Activated naive CD8-positive, alpha-beta T cell treated with anti-CD3 and anti-CD28 coated beads, Interleukin-2, amount 50 U/mL, for 24 hours (primary cell): ENCODE measurements at regions not wholly inside any gene's neighbourhood (a gene's known extent, or its start where the extent isn't known, plus 50 kb on each side); places are given as distances from the start of the nearest gene placed in this dataset.

ENCODE experiments used
- ATAC-seq: fragments of 150-1000 bp; cut with Tn5 transposase; one replicate; pipeline ENCODE4 v1.10.0; 2021
- DNase-seq: peaks from one replicate; pipeline ENCODE4 v3.0.0; 2021
- H3K27ac Mint-ChIP-seq: one replicate; pipeline ENCODE4 v1.8.0; 2021; ENCODE audit warnings: mild to moderate bottlenecking, mixed read lengths
- H3K27me3 Mint-ChIP-seq: one replicate; pipeline ENCODE4 v1.8.0; 2021; ENCODE audit warnings: mixed read lengths
- H3K36me3 Mint-ChIP-seq: one replicate; pipeline ENCODE4 v1.8.0; 2021; ENCODE audit warnings: low read depth, mixed read lengths
- H3K4me1 Mint-ChIP-seq: one replicate; pipeline ENCODE4 v1.8.0; 2021; ENCODE audit warnings: mixed read lengths
- H3K4me3 Mint-ChIP-seq: one replicate; pipeline ENCODE4 v1.8.0; 2021; ENCODE audit warnings: mild to moderate bottlenecking, moderate library complexity, mixed read lengths
- H3K9me3 Mint-ChIP-seq: one replicate; pipeline ENCODE4 v1.8.0; 2021; ENCODE audit warnings: mixed read lengths

DNA sequence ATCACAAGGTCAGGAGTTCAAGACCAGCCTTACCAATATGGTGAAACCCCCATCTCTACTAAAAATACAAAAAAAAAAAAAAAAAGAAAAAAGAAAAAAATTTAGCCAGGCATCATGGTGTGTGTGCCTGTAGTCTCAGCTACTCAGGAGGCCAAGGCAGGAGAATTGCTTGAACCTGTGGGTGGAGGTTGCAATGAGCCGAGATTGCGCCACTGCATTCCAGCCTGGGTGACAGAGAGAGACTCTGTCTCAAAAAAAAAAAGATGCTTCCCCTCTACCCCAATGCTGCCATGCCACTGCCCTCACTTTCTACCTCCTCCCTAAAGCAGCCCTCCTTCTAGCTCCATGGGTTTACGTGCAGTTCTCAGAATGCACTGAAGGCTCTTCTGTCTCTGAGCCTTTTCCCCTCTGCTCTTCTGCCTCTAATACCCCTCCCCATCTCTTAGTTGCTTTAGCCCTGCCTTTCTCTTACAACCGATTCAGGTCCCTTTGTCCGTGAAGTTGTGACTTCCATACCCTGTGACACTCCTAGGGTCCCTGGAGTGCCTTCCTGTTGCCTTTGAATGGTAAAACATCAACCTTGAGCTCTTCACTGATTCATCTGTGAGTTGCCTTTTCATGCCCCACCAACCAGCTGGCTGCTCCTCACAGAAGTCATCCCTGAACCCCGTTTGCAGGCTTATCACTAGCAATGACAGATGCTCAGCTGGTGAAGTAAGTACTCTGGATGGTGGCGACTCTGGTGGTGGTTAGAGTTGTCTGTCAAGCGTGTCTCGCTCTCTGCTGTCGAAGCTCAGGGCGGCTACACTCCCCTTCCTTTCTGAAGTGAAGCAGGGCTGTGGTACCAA, 234.9 kb downstream of the RHOU start:
- Mint-ChIP-seq H3K27ac (no peak overlapping the region), H3K36me3 (no peaks in the 10 kb centered on the region), H3K27me3 (no peaks in the 10 kb centered on the region), H3K9me3 (no peaks in the 10 kb centered on the region), H3K4me1 (no peaks in the 10 kb centered on the region), H3K4me3 (no peak overlapping the region)
- no peak for DNase-seq
- ATAC-seq = no peak

DNA sequence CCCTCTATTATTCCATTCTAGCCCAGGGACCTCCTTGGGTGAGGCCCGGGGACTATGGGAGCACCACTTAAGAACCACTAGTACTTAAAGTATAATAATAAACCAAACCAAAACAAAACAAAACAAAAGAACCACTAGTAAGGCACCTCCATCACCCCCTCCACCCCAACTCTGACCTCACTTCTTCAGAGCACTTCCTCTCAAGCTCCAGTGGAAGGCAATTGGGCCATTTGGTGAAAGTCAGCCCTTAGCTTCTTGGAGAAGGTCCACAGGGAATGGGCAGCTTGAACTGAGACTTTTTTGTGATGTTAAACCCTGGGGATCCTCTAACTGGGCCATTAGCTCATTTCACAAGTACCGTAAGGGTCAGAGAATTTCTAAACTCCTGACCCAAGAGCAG, 237.3 kb downstream of the RHOU start:
- H3K27ac Mint-ChIP-seq = no peak overlapping the region
- no peaks in the 10 kb centered on the region for H3K4me1 Mint-ChIP-seq
- H3K36me3 Mint-ChIP-seq = no peaks in the 10 kb centered on the region
- ATAC-seq (no peak), DNase-seq (no peak)
- no peak overlapping the region for H3K4me3 Mint-ChIP-seq
- H3K27me3 Mint-ChIP-seq = no peaks in the 10 kb centered on the region
- H3K9me3 Mint-ChIP-seq = no peaks in the 10 kb centered on the region

DNA sequence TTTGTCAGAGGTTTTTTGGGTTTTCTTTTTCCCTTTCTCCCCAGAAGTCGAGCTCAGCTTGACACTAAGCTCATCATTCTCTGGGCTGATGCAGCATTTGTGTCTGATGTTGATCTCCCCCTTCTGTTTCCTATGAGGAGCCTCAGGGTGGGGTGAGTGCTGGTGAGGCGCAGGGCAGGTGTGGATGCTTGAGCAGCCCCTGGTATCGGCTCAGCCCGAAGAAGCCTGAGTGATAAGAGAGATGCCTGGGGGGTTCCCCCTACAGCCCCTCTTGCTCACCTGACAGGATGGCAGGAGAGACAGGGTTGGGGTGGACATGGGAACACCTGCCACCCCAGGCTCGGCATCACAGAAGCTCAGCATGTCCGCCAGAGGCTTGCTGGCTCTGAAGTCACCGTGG, 239.0 kb downstream of the RHOU start:
- Mint-ChIP-seq H3K9me3 (no peaks in the 10 kb centered on the region), H3K27ac (no peak overlapping the region), H3K4me1 (no peaks in the 10 kb centered on the region), H3K27me3 (no peaks in the 10 kb centered on the region), H3K4me3 (no peak overlapping the region), H3K36me3 (no peaks in the 10 kb centered on the region)
- DNase-seq (no peak), ATAC-seq (no peak)

DNA sequence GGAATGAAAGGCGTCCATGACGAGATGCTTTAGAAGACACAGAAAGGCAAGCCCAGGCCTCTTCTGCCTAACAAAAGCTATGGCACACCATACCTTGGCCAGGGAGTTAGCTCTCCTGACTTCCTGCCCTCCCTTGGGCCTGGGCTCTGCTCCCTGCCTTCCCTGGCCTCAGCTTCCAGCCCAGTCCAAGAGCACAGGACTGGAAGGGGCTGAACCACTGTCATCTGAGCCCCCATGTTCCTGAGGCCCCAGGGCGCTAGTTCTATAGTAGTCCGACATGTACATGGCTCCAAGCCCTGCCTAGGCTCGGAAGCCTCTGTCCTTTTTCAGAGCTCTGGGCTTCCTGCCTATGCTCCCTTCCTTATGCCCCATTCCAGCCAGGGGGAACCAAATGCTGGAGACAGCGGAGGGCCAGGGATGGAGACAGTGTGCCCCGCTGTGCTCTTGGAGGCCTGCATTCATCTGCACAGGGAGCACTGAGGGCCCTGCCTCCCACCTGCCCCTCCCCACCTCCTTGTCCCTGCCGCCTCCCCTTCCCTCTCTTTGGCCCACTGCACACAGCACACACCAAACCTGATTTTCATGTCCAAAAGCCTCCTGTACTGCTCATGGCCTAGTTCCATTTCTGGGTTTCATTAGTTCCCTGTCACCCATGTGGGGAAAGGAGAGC, 240.1 kb downstream of the RHOU start:
- H3K4me3 Mint-ChIP-seq = no peak overlapping the region

DNA sequence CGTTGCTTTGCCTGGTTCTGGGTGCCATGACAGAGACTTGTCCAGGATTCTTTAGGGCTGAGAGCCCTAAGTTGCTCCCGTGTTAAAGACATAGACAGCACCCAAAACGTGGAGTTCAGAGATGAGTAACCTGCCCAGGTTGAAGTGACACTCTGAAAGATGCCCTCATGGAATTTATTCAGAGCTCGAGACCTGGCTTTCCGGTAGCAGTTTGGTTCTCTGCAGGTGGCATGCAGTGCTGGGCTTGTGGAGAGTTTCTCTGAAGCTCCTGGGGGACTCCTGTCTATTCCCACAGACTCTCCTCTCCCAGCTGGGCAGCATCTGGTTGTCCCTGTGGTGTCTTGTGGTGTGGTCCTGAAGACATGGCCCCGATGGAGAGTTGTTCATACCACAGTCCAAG, 241.0 kb downstream of the RHOU start:
- H3K9me3 Mint-ChIP-seq = no peaks in the 10 kb centered on the region

More for the DNA sequence above, 240.1 kb downstream of the RHOU start:
- H3K4me1 Mint-ChIP-seq = no peaks in the 10 kb centered on the region
- DNase-seq = no peak
- H3K9me3 Mint-ChIP-seq = no peaks in the 10 kb centered on the region
- no peak overlapping the region for H3K27ac Mint-ChIP-seq
- ATAC-seq = no peak
- H3K27me3 Mint-ChIP-seq = no peaks in the 10 kb centered on the region
- no peaks in the 10 kb centered on the region for H3K36me3 Mint-ChIP-seq

DNA sequence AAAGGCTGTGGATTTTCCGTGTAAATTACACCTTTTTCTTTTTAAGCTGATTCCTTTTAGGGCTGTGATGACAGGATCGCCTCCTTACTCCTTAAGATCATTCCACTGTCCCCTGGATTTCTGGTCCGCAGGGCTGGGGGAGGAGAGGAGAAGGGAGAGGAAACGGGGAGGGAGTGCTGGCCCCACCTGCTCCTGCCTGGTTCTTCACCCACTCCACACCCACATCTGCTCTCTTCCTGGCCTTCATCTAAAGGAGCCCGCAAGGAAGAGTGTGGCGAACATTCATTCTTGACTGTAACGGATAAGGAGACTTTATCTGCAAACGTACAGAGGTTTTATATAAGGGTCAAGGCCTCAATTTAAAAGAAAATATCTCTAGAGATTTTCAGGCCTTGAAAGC, 242.0 kb downstream of the RHOU start:
- DNase-seq (no peak), ATAC-seq (no peak)
- H3K9me3 Mint-ChIP-seq = no peaks in the 10 kb centered on the region
- no peaks in the 10 kb centered on the region for H3K4me1 Mint-ChIP-seq
- H3K27me3 Mint-ChIP-seq = no peaks in the 10 kb centered on the region
- no peak overlapping the region for H3K4me3 Mint-ChIP-seq
- no peaks in the 10 kb centered on the region for H3K36me3 Mint-ChIP-seq
- H3K27ac Mint-ChIP-seq = no peak overlapping the region

More for the DNA sequence above, 241.0 kb downstream of the RHOU start:
- H3K4me1 Mint-ChIP-seq = no peaks in the 10 kb centered on the region
- H3K27ac Mint-ChIP-seq = no peak overlapping the region
- no peak for ATAC-seq
- H3K4me3 Mint-ChIP-seq = no peak overlapping the region
- H3K27me3 Mint-ChIP-seq = no peaks in the 10 kb centered on the region
- no peaks in the 10 kb centered on the region for H3K36me3 Mint-ChIP-seq
- DNase-seq = no peak

DNA sequence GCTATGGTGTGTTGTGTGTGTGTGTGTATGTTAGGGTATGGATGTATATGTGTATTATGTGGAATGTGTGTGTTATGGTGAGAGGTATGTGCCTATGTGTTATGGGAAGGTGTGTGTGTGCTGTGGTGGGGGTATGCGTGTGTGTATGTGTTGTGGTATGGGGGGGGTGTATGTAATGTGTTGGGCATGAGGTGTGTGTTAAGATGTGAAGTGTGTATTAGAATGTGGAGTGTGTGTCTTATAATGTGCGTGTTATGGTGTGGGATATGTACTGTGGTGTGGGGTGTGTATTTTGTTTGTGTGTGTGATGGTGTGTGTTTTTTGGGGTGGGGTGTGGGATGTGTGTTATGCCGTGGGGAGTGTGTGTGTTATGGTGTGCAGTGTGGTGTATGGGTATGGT, 242.5 kb downstream of the RHOU start:
- Mint-ChIP-seq H3K4me3 (no peak overlapping the region), H3K9me3 (no peaks in the 10 kb centered on the region), H3K4me1 (no peaks in the 10 kb centered on the region), H3K27ac (no peak overlapping the region), H3K27me3 (no peaks in the 10 kb centered on the region), H3K36me3 (no peaks in the 10 kb centered on the region)
- no peak for DNase-seq
- ATAC-seq = no peak

DNA sequence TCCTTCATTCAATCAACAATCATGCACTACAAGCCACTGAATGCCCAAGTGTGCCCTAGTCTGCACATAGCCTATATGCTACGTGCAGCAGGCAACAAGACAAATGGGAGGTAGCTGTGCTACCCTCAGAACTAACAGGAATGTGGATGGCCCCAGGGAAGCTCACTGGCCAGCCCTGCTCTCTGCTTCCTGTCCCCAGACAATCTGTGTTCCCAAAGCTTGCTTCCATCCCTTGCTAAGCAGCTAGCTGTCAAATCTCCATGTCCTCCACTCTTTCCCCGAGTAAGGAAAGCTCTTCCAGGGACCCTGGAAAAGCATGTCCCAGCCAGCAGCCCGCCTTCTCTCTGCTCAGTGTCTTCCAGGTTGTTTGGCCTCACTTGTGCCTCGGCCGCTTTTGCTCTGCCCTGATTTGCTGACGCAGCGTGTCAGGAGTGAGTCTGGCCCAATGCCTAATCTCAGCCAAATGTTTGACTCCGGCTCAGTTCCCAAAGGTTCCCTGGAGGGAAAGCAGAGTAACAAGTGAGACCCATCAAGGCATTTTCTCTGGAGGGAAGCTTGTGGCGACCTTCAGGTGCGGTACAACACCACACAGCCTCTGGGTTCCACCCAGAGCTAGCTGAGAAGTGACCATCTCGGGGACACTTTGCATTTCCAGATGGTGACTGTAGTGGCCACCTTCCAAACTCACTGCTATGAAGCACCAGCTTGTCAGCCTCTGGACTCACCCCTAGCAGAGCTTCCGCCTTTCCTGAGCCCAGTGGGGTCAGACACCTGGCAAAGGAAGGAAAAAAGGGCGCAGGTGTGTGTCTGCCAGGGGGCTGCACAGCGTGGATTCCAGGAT, 243.4 kb downstream of the RHOU start:
- Mint-ChIP-seq H3K27ac (no peak overlapping the region), H3K4me3 (no peak overlapping the region), H3K36me3 (no peaks in the 10 kb centered on the region), H3K4me1 (no peaks in the 10 kb centered on the region), H3K9me3 (no peaks in the 10 kb centered on the region), H3K27me3 (no peaks in the 10 kb centered on the region)
- ATAC-seq = no peak
- DNase-seq = no peak

DNA sequence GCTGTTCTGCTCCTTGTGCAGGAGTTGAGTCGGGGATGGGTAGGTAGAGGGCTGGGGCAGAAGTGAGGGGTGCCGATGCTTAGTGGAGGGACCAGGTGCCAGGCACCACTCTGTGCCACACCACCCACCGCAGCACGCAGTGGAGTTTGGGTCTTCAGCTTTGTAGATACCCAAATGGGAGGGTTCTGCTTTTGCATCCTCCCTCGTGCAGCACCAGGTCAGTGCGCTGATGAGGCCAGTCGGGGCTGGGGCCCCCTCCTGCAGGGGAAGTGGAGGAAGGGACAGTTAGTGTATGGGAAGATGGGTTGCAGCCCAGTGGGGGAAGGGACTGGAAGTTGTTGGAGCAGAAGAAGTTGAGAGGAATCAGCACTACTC, 244.0 kb downstream of the RHOU start:
- H3K27me3 Mint-ChIP-seq = no peaks in the 10 kb centered on the region

DNA sequence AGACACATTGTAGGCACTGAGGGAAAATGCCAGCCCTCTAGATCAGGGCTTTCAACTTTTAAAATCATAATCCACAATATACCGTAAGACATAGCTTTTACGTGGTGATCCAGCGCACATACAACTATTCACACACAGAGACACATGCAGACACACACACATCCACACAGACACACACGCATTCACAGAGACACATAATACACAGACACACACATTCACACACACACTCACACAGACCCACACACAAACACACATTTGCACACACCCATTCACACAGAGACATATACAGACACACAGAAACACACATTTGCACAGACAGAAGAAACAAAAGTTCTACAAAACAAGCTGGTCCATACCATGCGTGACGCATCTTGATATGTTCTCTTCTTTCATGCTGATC, 244.5 kb downstream of the RHOU start:
- no peak overlapping the region for H3K4me3 Mint-ChIP-seq
- no peak for ATAC-seq
- no peaks in the 10 kb centered on the region for H3K36me3 Mint-ChIP-seq

More for the DNA sequence above, 244.0 kb downstream of the RHOU start:
- Mint-ChIP-seq H3K36me3 (no peaks in the 10 kb centered on the region), H3K4me3 (no peak overlapping the region), H3K4me1 (no peaks in the 10 kb centered on the region), H3K9me3 (no peaks in the 10 kb centered on the region), H3K27ac (no peak overlapping the region)
- ATAC-seq (no peak), DNase-seq (no peak)

DNA sequence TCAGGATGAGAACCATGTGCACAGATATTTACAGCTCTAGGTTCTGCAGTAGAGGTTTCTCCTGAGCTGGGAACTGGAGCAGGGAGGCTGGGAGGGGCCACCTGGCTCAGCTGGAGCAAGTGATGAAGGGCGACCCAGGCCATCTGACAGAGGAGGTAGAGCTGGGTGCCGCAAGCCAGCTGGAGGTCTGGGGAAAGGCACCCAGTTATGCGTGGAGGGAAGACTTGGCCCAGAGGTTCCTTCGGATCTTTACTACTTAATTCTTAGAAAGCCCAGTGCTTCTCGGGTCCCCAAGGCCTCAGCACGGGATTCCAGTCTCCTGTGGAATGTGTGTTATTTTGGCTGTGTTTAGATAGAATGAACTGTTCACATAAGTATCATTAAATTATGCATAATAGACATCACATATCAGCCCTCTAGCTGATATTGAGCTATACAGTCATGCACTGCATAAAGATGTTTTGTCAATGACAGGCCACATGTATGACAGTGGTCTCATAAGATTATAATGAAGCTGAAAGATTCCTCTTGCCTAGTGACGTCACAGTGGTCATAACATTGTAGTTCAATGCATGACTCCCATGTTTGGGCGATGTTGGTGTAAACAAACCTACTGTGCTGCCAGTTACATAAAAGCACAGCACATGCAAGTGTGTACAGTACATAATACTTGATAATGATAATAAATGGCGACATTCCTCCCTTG, 245.1 kb downstream of the RHOU start:
- Mint-ChIP-seq H3K27ac (no peak overlapping the region), H3K4me3 (no peak overlapping the region), H3K9me3 (no peaks in the 10 kb centered on the region), H3K27me3 (no peaks in the 10 kb centered on the region), H3K36me3 (no peaks in the 10 kb centered on the region), H3K4me1 (no peaks in the 10 kb centered on the region)
- no peak for ATAC-seq
- DNase-seq = no peak

More for the DNA sequence above, 244.5 kb downstream of the RHOU start:
- H3K9me3 Mint-ChIP-seq = no peaks in the 10 kb centered on the region
- no peak overlapping the region for H3K27ac Mint-ChIP-seq
- H3K27me3 Mint-ChIP-seq = no peaks in the 10 kb centered on the region
- H3K4me1 Mint-ChIP-seq = no peaks in the 10 kb centered on the region
- no peak for DNase-seq

DNA sequence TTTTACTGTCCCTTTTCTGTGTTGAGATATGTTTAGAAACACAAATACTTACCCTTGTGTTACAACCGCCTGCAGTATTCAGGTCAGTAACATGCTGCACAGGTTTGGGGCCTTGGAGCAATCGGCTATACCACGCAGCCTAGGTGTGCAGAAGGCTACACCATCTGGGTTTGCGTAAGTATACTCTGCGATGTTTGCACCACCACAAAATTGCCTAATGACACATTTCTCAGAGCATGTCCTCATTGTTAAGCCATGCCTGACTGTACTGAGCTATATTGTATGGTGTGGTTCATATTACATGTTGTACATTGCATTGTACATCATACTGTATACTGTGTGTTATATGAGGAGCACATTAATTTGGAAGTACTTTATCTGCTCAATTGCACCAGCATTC, 247.4 kb downstream of the RHOU start:
- no peak overlapping the region for H3K27ac Mint-ChIP-seq
- H3K36me3 Mint-ChIP-seq = no peaks in the 10 kb centered on the region
- no peak overlapping the region for H3K4me3 Mint-ChIP-seq
- no peak for DNase-seq
- ATAC-seq = no peak
- no peaks in the 10 kb centered on the region for H3K27me3 Mint-ChIP-seq
- H3K9me3 Mint-ChIP-seq = no peaks in the 10 kb centered on the region
- no peaks in the 10 kb centered on the region for H3K4me1 Mint-ChIP-seq

DNA sequence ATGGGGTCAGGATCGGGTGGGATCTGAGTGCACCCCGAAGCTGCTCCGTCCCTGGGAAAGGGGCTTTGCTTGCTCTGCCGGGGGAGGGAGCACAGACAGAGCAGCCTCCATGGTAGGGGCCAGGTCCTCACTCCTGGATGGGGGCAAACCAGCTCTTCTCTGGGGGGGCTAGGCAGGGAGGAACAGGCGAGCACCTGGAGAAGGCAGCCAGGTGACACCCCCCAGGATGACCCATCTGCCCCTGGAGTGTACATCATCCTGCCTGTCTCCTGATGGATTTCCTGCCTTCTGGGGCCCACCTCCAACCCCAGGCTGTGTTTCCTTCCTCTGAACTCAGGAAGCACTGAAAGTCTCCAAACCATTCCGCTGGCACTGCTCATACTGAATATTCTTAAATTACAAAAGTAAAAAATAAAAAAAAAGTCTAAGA, 248.0 kb downstream of the RHOU start:
- Mint-ChIP-seq H3K27me3 (no peaks in the 10 kb centered on the region), H3K4me1 (no peaks in the 10 kb centered on the region), H3K9me3 (no peaks in the 10 kb centered on the region), H3K27ac (no peak overlapping the region), H3K36me3 (no peaks in the 10 kb centered on the region), H3K4me3 (no peak overlapping the region)
- DNase-seq (no peak), ATAC-seq (no peak)

DNA sequence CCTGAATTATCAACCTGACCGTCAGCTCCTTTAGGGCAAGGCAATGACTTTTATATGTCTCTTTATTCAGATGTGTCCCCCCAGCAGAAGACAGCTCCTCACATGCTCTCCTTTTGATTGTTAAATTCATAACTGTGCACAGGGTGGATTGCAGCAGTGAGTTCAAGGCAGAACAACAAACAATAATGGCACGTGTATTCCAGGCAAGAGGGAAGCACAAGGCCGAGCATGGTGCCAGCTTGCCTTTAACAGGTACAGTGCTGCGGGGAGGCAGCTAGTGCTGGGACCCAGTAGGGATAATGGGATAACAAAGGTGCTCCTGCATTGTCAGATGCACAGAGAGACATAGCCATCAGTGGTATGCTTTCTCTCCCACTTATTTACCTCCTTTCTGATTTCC, 248.4 kb downstream of the RHOU start:
- no peaks in the 10 kb centered on the region for H3K36me3 Mint-ChIP-seq
- H3K9me3 Mint-ChIP-seq = no peaks in the 10 kb centered on the region
- ATAC-seq = no peak
- H3K4me3 Mint-ChIP-seq = no peak overlapping the region
- no peaks in the 10 kb centered on the region for H3K4me1 Mint-ChIP-seq
- H3K27me3 Mint-ChIP-seq = no peaks in the 10 kb centered on the region
- DNase-seq = no peak
- no peak overlapping the region for H3K27ac Mint-ChIP-seq
